HG03280 (cell line): ENCODE measurements at regions not wholly inside any gene's neighbourhood (a gene's known extent, or its start where the extent isn't known, plus 50 kb on each side); places are given as distances from the start of the nearest gene placed in this dataset.
"Not testable (repeated sequence)": the region's sequence is repeated elsewhere in the genome, so short reads cannot be mapped to it uniquely, and the experiment has no call there.

ENCODE experiments used
- ATAC-seq: cut with Tn5 transposase; IDR thresholded peaks from one replicate; pipeline ENCODE4 v1.9.1; 2021; ENCODE audit warnings: mild to moderate bottlenecking, moderate library complexity; ENCODE audit not compliant: unreplicated experiment

- no peak for ATAC-seq
Measured at GRCh38 chr1:212495766-212496494, 63.2 kb downstream of the NENF start.

GRCh38 chr1:212496682-212497081, 64.0 kb downstream of the NENF start:
- no peak for ATAC-seq

GRCh38 chr1:212497553-212497952, 64.8 kb downstream of the NENF start:
- no peak for ATAC-seq

GRCh38 chr1:212498283-212499040, 65.7 kb downstream of the NENF start:
- ATAC-seq, result no peak

- ATAC-seq, result no peak
Measured at GRCh38 chr1:212500351-212500750, 67.6 kb downstream of the NENF start.

GRCh38 chr1:212500983-212501382, 68.3 kb downstream of the NENF start:
- ATAC-seq, result no peak

DNA sequence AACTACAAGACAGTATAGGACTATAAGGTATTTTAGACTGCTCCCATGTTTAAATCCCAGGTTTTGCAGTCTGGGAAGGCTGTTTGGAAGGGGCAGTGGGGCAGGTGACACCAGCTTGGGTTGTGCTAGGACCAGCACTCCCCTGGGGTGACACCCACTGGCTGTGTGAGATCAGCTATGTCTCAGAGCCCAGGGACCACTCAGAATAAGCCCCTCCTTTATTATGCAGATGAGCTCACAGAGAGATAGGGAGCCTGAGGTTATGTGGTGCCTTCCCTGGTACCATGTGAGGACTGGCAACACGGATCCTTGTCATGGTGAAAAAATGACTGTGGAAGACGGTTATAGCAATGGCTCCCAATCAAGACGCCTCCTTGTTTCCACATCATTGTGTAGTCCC, 71.0 kb downstream of the NENF start:
- no peak for ATAC-seq

GRCh38 chr1:212504171-212504803, 71.6 kb downstream of the NENF start:
- no peak for ATAC-seq

GRCh38 chr1:212506666-212507065, 73.9 kb downstream of the NENF start:
- no peak for ATAC-seq

DNA sequence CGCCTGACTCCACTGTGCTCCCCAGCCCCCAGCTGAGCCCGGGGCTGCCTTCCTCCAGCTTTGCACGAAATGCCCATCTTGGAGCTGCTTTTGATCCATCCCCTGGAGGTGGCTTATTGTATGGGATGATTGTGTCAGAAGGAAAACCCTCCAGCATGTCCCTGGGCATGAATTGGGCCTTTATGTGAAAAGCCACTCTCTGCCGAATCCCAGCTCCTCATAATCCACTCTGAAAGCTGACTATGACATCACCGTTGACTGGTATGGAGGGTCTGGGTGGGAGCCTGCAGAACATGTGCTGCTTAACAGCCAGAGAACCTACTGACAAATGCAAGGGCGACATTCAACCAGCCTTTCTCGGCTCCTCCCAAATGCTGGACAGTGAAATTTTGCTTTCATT, 74.6 kb downstream of the NENF start:
- no peak for ATAC-seq

- no peak for ATAC-seq
Measured at GRCh38 chr1:212512816-212513559, 80.3 kb downstream of the NENF start.

- ATAC-seq, result no peak
Measured at GRCh38 chr1:212513586-212513985, 80.9 kb downstream of the NENF start.

GRCh38 chr1:212514056-212514614, 81.4 kb downstream of the NENF start:
- ATAC-seq, result no peak

DNA sequence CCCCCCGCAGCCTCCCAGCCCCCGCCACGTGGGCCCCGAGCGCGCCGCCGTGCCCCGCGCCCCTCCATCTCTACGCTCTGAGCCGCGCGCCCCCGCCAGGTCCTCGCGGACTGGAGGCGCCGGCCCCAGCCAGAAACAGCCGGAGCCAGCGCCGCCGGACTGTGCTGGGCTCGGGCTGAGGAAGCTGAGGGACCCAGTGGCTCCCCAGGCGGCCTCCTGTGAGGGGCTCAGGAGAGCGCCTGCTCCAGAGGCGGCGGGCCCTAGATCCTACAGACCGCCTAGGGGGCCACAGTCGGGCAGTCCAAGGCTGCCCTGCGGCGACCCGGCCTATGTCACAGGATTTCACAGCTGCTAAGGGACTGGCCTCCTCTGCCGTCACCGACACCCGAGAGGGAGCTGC, 82.1 kb downstream of the NENF start:
- no peak for ATAC-seq

DNA sequence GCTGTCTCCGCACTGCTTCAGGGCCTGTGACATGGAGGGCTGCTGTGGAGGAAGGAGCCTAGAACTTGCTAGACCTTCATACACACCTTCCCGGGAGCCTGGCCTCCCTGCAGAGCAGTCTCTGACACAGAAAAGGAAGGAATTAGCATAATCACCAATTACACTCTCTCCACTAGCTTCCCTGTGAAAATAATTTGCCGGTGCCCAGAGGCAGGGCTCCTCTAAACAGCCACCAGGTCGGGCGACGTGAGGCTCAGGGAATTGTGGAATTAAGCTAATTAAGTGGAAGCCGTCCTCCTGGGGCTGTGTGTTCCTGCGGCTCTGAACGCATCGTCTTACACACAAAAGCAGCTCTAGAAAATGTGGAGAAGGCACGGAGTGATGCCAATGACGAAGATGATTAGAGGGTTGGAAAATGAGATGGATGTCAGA, 82.6 kb downstream of the NENF start:
- no peak for ATAC-seq

- not testable (repeated sequence) for ATAC-seq
Measured at GRCh38 chr1:212516012-212516411, 83.3 kb downstream of the NENF start.

GRCh38 chr1:212518188-212519054, 85.7 kb downstream of the NENF start:
- ATAC-seq, result no peak

DNA sequence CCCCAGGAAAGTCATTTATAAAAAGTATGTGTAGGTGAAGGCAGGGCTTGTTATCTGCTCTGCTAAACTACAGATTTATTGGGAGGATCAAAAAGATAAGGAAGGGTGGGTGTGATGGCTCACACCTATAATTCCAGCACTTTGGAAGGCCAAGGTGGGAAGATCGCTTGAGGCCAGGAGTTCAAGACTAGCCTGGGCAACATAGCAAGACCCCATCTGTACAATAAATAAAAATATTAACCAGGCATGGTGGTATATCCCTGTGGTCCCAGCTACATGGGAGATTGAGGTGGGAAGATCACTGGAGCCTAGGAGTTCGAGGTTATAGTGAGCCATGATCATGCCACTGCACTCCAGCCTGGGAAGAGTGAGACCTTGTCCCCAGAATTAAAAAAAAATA, 86.4 kb downstream of the NENF start:
- ATAC-seq, result no peak

- ATAC-seq, result no peak
Measured at GRCh38 chr1:212520299-212520698, 87.6 kb downstream of the NENF start.

DNA sequence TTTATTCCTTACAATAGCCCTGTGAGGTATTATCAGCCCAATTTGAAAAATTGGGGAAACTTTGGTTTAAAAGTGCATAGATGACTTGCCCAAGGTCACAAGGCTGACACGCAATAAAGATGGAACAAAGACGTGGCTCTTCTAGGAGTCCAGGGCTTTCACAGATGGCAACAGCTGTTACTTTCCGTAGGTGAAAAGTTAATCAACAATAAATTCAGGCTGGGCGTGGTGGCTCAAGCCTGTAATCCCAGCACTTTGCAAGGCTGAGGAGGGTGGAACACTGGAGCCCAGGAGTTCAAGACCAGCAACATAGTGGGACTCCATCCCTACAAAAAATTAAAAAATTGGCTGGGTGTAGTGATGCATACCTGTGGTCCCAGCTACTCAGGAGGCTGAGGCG, 87.8 kb upstream of the ATF3 start:
- no peak for ATAC-seq
